A673 (cell line): ENCODE measurements at regions not wholly inside any gene's neighbourhood (a gene's known extent, or its start where the extent isn't known, plus 50 kb on each side); places are given as distances from the start of the nearest gene placed in this dataset.

Experiments used
- BruUV-seq: library from RNA; stranded (reverse); fragments of 400-500 nt; replicated peaks from 2 replicates; lab custom pipeline; 2021; lab: Mats Ljungman, UMichigan
- CTCF ChIA-PET: fragments of 300-600 bp; sonication (Branson Sonifier 250); formaldehyde crosslinking; loops from one replicate; lab custom pipeline; 2022; ENCODE audit warnings: antibody characterized with exemption; lab: Charles Lee
- POLR2A ChIA-PET: fragments of 300-600 bp; sonication (Branson Sonifier 250); formaldehyde crosslinking; loops from one replicate; lab custom pipeline; 2022; ENCODE audit warnings: antibody characterized with exemption; ENCODE audit not compliant: low non-redundant PET; lab: Charles Lee
- DNase-seq: peaks from one replicate; pipeline ENCODE4 v3.0.0-alpha.2; 2015; ENCODE audit warnings: low spot score
- H3K27ac ChIP-seq: fragments of 200-600 bp; sonication (generic); 2 replicates; pipeline ENCODE4 v1.5.1; 2016; ENCODE audit warnings: mixed run types, low read depth, mild to moderate bottlenecking, mixed read lengths, antibody characterized with exemption, low read length; ENCODE audit not compliant: poor library complexity, severe bottlenecking
- H3K27me3 ChIP-seq: fragments of 200-600 bp; sonication (generic); replicated peaks from 2 replicates; pipeline ENCODE4 v1.6.1; 2017; ENCODE audit warnings: mixed run types, low read depth, mild to moderate bottlenecking, mixed read lengths, antibody characterized with exemption, low read length; ENCODE audit not compliant: insufficient read depth, poor library complexity
- H3K36me3 ChIP-seq: fragments of 200-600 bp; sonication (generic); 2 replicates; pipeline ENCODE4 v1.6.1; 2016; ENCODE audit warnings: mixed run types, mild to moderate bottlenecking, mixed read lengths, antibody characterized with exemption, low read length; ENCODE audit not compliant: insufficient read depth, poor library complexity, severe bottlenecking
- H3K4me1 ChIP-seq: fragments of 200-600 bp; sonication (generic); 2 replicates; pipeline ENCODE4 v1.6.1; 2017; ENCODE audit warnings: mixed run types, mild to moderate bottlenecking, mixed read lengths, antibody characterized with exemption, low read length; ENCODE audit not compliant: insufficient read depth, poor library complexity, severe bottlenecking
- H3K4me3 ChIP-seq: fragments of 200-600 bp; sonication (generic); 2 replicates; pipeline ENCODE4 v1.5.1; 2016; ENCODE audit warnings: low read depth, mixed run types, mild to moderate bottlenecking, mixed read lengths, low read length; ENCODE audit not compliant: poor library complexity, severe bottlenecking
- H3K9me3 ChIP-seq: fragments of 200-600 bp; sonication (generic); 2 replicates; pipeline ENCODE4 v1.6.1; 2016; ENCODE audit warnings: mixed run types, low read depth, mild to moderate bottlenecking, mixed read lengths, antibody characterized with exemption, low read length; ENCODE audit not compliant: poor library complexity, severe bottlenecking
- CTCF ChIP-seq: fragments of 300-800, 200-600 bp; sonication (generic); conservative IDR thresholded peaks from 2 replicates; pipeline ENCODE4 v1.5.1; 2017; ENCODE audit warnings: low read depth, mild to moderate bottlenecking, antibody characterized with exemption, low read length, moderate library complexity, mixed read lengths
- EZH2 ChIP-seq: fragments of 200-600 bp; sonication (generic); IDR thresholded peaks from 2 replicates; pipeline ENCODE4 v1.6.1; 2017; ENCODE audit warnings: borderline replicate concordance, low read depth, mild to moderate bottlenecking, mixed read lengths, antibody characterized with exemption, low read length; ENCODE audit not compliant: poor library complexity, severe bottlenecking
- intact Hi-C: fragments of 100-400 bp; cut with micrococcal nuclease; formaldehyde crosslinking; loops from one replicate; pipeline ENCODE4 v1.10.0; 2022; ENCODE audit not compliant: unreplicated experiment

- Histone ChIP-seq H3K4me1 (peaks cover 7% of the 10 kb centered on the region), H3K27me3 (no peaks in the 10 kb centered on the region), H3K27ac (no peak overlapping the region), H3K36me3 (no peaks in the 10 kb centered on the region), H3K4me3 (no peak overlapping the region), H3K9me3 (no peaks in the 10 kb centered on the region)
- TF ChIP-seq CTCF (no peak), EZH2 (no peak)
- no peak for DNase-seq
- intact Hi-C loops = no loop called here
- CTCF ChIA-PET = no interaction called here
- no TSS peak for BruUV-seq
- POLR2A ChIA-PET = no interaction called here
Observed at GRCh38 chr6:156169371-156169770, 607.8 kb upstream of the ARID1B start.

- Histone ChIP-seq H3K4me1 (peaks cover 7% of the 10 kb centered on the region), H3K27ac (no peak overlapping the region), H3K9me3 (no peaks in the 10 kb centered on the region), H3K4me3 (no peak overlapping the region), H3K27me3 (no peaks in the 10 kb centered on the region), H3K36me3 (no peaks in the 10 kb centered on the region)
- no TSS peak for BruUV-seq
- CTCF ChIA-PET = no interaction called here
- intact Hi-C loops = no loop called here
- TF ChIP-seq CTCF = no peak
- TF ChIP-seq EZH2 = no peak
- DNase-seq = peak; percentile 40
- POLR2A ChIA-PET = no interaction called here
Observed at GRCh38 chr6:156167625-156168071, 609.5 kb upstream of the ARID1B start.

GRCh38 chr6:156167016-156167624 is 610.1 kb upstream of the ARID1B start:
- CTCF ChIA-PET = no interaction called here
- no peaks in the 10 kb centered on the region for H3K36me3 ChIP-seq
- H3K27me3 ChIP-seq = no peaks in the 10 kb centered on the region
- BruUV-seq = no TSS peak
- no peak for DNase-seq
- POLR2A ChIA-PET = no interaction called here
- H3K9me3 ChIP-seq = no peaks in the 10 kb centered on the region
- no peak overlapping the region for H3K27ac ChIP-seq
- peaks cover 7% of the 10 kb centered on the region for H3K4me1 ChIP-seq
- intact Hi-C loops = no loop called here
- no peak overlapping the region for H3K4me3 ChIP-seq
- TF ChIP-seq CTCF (no peak), EZH2 (no peak)
